ENCODE measurements at regions not wholly inside any gene's neighbourhood (a gene's known extent, or its start where the extent isn't known, plus 50 kb on each side); places are given as distances from the start of the nearest gene placed in this dataset.
"Not testable (repeated sequence)": the region's sequence is repeated elsewhere in the genome, so short reads cannot be mapped to it uniquely, and the experiment has no call there.

- DNase-seq (ENCODE audit: low read depth) = no peak
- H3K4me3 ChIP-seq (ENCODE audit: low read depth, low read length) = no peak overlapping the region
- no peak for TF ChIP-seq CTCF (IDR thresholded peaks at IDR 0.05; ENCODE audit: low read depth, low read length, missing control alignments)
- in situ Hi-C loops (cut with HindIII; ENCODE audit: low sequenced_read_pairs) = no loop called here
Measured at GRCh38 chr5:125081101-125081500, 334.7 kb upstream of the ZNF608 start.

GRCh38 chr5:125083981-125084380 is 337.5 kb upstream of the ZNF608 start:
- H3K4me3 ChIP-seq (ENCODE audit: low read depth, low read length) = no peak overlapping the region
- in situ Hi-C loops (cut with HindIII; ENCODE audit: low sequenced_read_pairs) = no loop called here
- no peak for DNase-seq (ENCODE audit: low read depth)
- no peak for TF ChIP-seq CTCF (IDR thresholded peaks at IDR 0.05; ENCODE audit: low read depth, low read length, missing control alignments)

GRCh38 chr5:125085797-125086505 is 339.5 kb upstream of the ZNF608 start:
- H3K4me3 ChIP-seq (ENCODE audit: low read depth, low read length) = no peak overlapping the region
- TF ChIP-seq CTCF (IDR thresholded peaks at IDR 0.05; ENCODE audit: low read depth, low read length, missing control alignments) = no peak
- no peak for DNase-seq (ENCODE audit: low read depth)
- in situ Hi-C loops (cut with HindIII; ENCODE audit: low sequenced_read_pairs) = no loop called here

- H3K4me3 ChIP-seq (ENCODE audit: low read depth, low read length) = no peak overlapping the region
- in situ Hi-C loops (cut with HindIII; ENCODE audit: low sequenced_read_pairs) = no loop called here
- no peak for TF ChIP-seq CTCF (IDR thresholded peaks at IDR 0.05; ENCODE audit: low read depth, low read length, missing control alignments)
- no peak for DNase-seq (ENCODE audit: low read depth)
Measured at GRCh38 chr5:125088522-125089105, 342.2 kb upstream of the ZNF608 start.

- H3K4me3 ChIP-seq (ENCODE audit: low read depth, low read length); in situ Hi-C loops (cut with HindIII; ENCODE audit: low sequenced_read_pairs); DNase-seq (ENCODE audit: low read depth): not testable (repeated sequence)
Measured at GRCh38 chr5:125092138-125092537, 345.7 kb upstream of the ZNF608 start.

- in situ Hi-C loops (cut with HindIII; ENCODE audit: low sequenced_read_pairs) = no loop called here
- H3K4me3 ChIP-seq (ENCODE audit: low read depth, low read length) = no peak overlapping the region
- DNase-seq (ENCODE audit: low read depth) = peak; percentile 43
- TF ChIP-seq CTCF (IDR thresholded peaks at IDR 0.05; ENCODE audit: low read depth, low read length, missing control alignments) = no peak
Measured at GRCh38 chr5:125093776-125094175, 347.3 kb upstream of the ZNF608 start.

- in situ Hi-C loops (cut with HindIII; ENCODE audit: low sequenced_read_pairs) = no loop called here
- no peak for TF ChIP-seq CTCF (IDR thresholded peaks at IDR 0.05; ENCODE audit: low read depth, low read length, missing control alignments)
- no peak overlapping the region for H3K4me3 ChIP-seq (ENCODE audit: low read depth, low read length)
- DNase-seq (ENCODE audit: low read depth) = no peak
Measured at GRCh38 chr5:125100342-125100741, 353.9 kb upstream of the ZNF608 start.
